GM18505 (cell line): ENCODE measurements at regions not wholly inside any gene's neighbourhood (a gene's known extent, or its start where the extent isn't known, plus 50 kb on each side); places are given as distances from the start of the nearest gene placed in this dataset.

Experiments used
- ATAC-seq: cut with Tn5 transposase; IDR thresholded peaks from one replicate; pipeline ENCODE4 v1.9.1; 2021; ENCODE audit not compliant: unreplicated experiment
- POLR2A ChIP-seq: IDR thresholded peaks from 4 replicates; pipeline ENCODE4 v1.6.1; 2011; ENCODE audit warnings: borderline replicate concordance; ENCODE audit not compliant: insufficient read depth, insufficient read length; ENCODE audit errors: extremely low read depth

GRCh38 chr13:55302568-55302967 is 1838.2 kb upstream of the PRR20A start:
- TF ChIP-seq POLR2A: no peak
- ATAC-seq: no peak

GRCh38 chr13:55307909-55308308 is 1832.8 kb upstream of the PRR20A start:
- no peak for ATAC-seq
- TF ChIP-seq POLR2A: no peak

GRCh38 chr13:55341891-55342290 is 1798.8 kb upstream of the PRR20A start:
- ATAC-seq: no peak
- no peak for TF ChIP-seq POLR2A

DNA sequence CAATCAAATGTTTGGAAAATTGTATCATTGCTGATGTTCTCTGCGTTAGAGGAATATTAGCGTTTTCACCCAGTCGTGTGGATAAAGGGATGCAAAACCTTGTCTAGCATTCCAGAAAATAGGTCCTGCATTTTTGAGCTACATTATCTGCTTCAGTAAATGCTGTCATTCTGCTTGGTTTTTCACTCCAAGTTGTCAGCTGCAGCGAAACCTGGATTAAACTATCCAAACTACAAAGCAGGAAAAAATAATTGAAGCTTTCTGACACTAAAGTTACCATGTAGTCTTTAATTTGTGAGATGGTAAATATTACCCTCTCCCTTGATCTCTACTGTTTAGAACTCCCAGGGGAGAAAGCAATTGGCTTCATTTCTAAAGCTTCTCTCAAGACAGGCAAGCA is 1795.5 kb upstream of the PRR20A start:
- TF ChIP-seq POLR2A: no peak
- no peak for ATAC-seq

GRCh38 chr13:55347528-55347927 is 1793.2 kb upstream of the PRR20A start:
- no peak for ATAC-seq
- no peak for TF ChIP-seq POLR2A

- no peak for TF ChIP-seq POLR2A
- ATAC-seq: no peak
Measured at GRCh38 chr13:55359067-55359466, 1781.7 kb upstream of the PRR20A start.

GRCh38 chr13:55361141-55361540 is 1779.6 kb upstream of the PRR20A start:
- ATAC-seq: no peak
- TF ChIP-seq POLR2A: no peak

DNA sequence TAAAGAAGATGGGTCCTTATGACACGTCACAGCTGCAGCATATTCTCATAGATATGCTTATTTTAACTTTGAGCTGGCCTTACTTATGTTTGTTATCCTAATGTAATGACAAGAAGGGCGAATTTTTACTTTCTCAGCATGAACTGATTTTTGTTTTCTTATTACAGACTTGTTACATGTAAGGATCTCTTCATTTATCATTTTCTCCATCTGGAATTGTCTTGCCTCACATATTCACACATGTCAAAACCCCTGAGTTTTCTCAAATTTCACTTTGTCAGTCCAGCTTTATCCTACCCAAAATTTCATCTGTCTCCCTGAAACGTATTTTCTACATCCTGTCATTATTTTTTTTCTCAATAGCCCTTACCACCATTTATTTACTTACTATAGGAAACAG is 1774.0 kb upstream of the PRR20A start:
- no peak for ATAC-seq
- no peak for TF ChIP-seq POLR2A

GRCh38 chr13:55394470-55394869 is 1746.2 kb upstream of the PRR20A start:
- TF ChIP-seq POLR2A: no peak
- ATAC-seq: no peak

GRCh38 chr13:55402870-55403269 is 1737.8 kb upstream of the PRR20A start:
- no peak for ATAC-seq
- no peak for TF ChIP-seq POLR2A

- no peak for TF ChIP-seq POLR2A
- no peak for ATAC-seq
Measured at GRCh38 chr13:55403887-55404487, 1736.7 kb upstream of the PRR20A start.

DNA sequence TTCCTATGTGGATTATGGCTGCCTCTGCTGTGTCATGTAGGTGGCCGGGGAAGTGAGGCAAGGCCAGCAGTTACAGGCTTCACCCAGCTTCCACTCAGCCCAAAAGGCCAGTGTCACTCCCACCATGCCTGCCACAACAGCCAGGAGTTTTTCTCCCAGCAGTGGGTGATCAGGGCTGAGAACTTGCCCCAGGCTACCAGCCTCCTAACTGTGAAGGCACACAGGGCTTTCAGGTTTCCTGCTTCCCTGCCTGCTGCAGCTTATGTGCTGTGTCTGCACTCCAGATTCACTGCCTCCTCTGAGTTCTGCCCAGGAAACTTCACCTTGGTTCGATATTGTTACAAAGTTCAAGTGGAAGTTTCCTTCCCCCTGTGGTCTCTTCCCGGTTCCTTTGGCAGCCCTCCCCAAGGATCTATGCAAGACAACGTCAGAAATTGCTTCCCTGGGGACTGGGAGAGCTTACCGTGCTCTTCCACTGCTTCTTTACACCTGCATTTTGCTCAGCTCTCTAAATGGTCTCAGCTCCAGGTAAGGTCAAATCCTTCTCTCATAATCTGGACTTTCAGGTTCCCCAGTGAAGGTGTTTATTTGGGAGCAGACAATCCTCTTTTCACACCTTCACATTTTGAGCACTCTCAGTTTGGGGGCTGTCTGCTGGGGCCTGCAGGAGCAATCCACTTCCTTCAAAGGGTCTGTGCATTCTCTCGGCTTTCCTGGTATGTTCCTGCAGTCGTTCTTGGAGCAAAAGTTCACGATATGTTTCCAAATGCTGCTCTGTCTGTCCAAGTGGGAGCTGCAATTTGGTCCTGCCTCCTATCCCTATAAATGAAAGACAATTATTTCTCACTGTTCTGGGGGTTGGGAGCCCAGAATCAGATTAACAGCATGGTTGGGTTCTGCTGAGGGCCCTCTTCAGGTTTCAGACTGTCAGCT is 1730.1 kb upstream of the PRR20A start:
- TF ChIP-seq POLR2A: no peak
- ATAC-seq: no peak

- TF ChIP-seq POLR2A: no peak
Measured at GRCh38 chr13:55418095-55418494, 1722.6 kb upstream of the PRR20A start.

GRCh38 chr13:55432814-55433213 is 1707.9 kb upstream of the PRR20A start:
- TF ChIP-seq POLR2A: no peak

More at GRCh38 chr13:55418095-55418494, 1722.6 kb upstream of the PRR20A start:
- no peak for ATAC-seq

More at GRCh38 chr13:55432814-55433213, 1707.9 kb upstream of the PRR20A start:
- ATAC-seq: no peak
